GM21381 (cell line): ENCODE measurements at regions not wholly inside any gene's neighbourhood (a gene's known extent, or its start where the extent isn't known, plus 50 kb on each side); places are given as distances from the start of the nearest gene placed in this dataset.

Source experiments
- ATAC-seq: cut with Tn5 transposase; IDR thresholded peaks from one replicate; pipeline ENCODE4 v1.9.1; 2021; ENCODE audit warnings: mild to moderate bottlenecking, moderate library complexity; ENCODE audit not compliant: unreplicated experiment

DNA sequence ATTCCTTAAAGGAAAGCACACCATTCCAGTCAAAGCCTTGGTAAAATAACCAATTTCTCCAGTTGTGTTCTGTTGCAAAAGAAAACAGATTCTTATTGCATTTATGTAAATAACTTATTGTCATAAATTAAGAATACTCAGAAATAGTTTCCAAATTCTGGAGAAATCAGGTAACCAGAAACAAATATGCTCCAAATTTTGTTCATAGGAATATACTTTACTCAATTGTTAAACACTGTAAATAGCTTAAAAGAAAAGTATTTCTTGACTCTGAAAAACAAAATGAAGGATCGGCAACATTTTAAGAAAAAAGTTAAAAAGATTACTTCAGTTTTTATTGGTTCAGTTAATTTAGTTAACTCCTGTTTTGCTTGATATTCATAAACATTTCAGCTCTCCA is 67.1 kb upstream of the PIK3CG start:
- no peak for ATAC-seq

DNA sequence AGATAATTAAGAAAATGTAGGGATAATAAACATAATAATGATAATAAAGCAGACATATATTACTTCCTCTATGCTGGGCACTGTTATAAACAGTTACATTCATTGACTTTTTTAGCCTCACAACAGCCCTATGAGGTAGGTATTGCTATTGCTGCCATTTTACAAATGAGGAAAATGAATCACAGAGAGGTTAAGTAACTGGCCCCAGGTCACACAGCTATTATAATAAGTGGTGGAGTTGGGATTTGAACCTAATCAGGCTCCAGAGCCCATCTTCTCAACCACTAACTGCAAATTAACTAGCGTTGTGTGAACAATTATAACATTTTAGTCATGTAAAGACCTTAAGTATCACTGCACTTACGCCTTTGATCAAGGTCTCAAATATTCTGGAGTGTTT is 62.5 kb upstream of the PIK3CG start:
- ATAC-seq = no peak

DNA sequence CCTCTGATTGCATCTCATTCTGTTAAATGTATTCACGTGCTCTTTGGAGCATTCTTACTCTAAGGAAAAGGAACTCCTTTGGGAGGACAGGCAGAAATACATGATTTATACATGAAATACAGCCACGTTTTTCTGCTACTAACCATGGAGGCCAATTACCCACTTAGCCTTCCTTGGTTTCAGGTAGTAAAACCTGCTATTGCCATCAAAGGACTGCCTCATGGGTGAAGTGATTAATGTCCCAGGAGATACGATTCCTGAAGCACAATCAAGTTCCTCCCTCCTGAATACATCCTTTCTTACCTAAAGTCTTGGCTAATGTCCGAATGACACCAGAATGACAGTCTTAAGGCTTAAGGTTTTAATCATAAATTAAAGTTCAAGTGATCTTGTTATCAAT is 58.5 kb upstream of the PIK3CG start:
- no peak for ATAC-seq

DNA sequence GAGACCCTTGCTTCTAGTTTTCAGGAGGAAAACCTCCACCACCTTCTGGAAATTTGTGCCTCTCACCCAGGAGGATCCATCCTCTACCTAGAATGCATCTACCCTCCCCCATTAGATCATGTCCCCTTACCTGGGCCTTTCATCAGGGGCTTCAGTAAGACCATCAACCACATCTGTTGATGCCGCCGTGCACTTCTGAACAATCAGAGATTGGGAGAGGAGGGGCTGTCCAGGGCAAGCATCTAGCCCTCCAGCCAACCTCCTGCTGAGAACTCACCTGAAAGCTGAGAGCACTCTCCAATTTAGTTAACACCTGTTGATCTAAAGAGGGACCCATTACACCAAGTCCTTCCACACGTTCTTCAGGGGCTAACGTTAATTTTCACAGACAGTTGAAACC is 57.6 kb upstream of the PIK3CG start:
- ATAC-seq = no peak

DNA sequence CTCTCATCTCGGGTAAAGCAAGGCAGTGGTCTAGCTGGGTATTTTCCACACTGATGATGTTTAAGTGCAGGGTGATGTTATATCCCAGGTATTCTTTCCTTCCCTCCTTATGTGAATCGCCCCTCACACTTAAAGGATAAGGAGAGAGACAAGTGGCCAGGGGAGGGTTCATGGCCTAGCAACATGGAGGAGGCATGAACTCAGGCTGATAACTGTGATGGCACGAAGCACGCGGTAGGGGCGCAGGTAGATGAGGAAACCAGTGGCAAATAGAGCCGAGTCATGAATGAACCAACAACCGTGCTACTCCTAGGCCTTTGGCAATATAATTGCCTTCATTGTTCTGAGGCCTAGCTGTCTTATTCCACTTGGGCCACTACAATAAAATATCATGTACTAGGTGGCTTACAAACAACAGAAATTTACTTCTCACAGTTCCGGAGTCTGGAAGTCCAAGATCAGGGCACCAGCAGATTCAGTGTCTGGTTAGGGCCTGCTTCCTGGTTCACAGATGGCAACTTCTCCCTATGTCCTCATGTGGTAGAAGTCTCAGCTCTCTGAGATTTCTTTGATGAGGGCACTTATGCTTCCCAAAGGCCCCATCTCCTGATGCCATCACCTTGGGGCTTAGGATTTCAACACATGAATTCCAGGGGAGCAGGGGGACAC is 56.0 kb upstream of the PIK3CG start:
- no peak for ATAC-seq

DNA sequence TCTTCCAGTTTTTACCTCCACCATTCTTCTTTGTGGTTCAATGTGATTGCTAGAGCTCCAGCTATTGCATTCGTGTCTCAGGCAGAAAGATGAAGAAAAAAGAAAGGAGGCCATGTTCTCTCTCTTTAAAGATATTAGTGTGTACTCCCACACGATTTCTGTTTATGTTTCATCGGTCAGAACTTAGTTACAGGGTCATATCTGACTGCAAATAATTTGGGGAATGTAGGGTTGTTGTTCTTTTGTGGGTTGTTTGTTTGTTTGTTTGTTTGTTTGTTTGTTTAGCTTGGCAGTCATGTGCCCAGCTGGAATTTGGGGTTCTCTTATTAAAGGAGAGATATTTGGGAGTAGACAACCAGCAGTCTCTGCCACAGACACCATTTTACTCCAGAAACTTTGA is 53.6 kb upstream of the PIK3CG start:
- ATAC-seq = no peak

DNA sequence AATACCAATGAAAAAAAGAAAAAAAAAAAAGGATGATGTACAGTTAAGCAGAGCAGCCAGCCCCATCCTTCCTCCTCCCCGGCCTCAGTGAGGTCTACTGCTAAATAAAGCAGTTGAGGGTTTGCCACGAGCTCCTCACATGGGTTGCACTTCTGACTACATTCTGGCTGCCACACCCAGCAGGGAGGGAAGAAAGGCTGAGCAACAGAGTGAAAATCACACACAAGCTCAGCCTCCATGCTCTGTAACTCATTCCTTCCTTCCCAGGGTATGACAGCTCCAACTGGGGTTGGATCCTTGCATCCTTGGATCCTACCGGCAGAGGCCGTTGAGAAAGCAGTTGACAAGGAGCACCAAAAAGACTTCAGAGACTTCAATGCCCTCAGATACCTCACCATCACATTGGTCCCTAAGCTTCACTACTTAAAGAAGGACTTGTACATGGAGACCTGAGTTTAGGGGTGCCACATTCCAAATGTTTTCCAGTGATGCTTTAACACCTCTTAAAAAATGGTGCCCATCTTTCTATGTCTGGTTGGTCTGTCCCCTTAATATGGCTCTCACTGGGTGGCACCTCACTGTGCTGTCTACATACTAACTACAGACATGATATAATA is 52.9 kb upstream of the PIK3CG start:
- no peak for ATAC-seq

DNA sequence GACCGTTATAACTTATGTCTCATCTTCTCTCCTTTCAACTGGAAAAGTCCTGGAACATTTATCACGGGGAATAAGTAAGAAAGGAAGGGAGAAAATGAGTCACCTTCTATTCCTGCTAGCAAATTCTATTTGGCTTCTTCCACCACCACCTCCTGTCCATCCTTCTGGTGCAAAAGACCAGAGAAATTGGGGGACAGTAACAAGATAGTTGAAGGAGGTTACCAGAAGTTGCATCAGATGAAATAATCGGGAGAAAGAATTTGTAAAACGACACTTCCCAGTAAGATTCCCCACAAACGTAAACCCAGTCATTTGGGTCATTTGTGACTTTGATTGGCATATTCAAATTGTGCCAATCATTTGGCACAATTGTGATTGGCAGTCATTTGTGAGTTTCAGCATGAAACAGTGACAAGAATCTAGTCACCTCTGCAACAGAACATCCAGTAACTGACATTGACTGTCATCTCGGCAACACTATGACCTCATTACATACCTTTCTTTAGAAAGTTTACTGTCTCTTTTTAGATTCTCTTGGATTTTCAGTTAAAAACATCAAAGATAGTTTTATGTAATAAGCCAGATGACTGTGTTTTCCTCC is 51.3 kb upstream of the PIK3CG start:
- no peak for ATAC-seq

DNA sequence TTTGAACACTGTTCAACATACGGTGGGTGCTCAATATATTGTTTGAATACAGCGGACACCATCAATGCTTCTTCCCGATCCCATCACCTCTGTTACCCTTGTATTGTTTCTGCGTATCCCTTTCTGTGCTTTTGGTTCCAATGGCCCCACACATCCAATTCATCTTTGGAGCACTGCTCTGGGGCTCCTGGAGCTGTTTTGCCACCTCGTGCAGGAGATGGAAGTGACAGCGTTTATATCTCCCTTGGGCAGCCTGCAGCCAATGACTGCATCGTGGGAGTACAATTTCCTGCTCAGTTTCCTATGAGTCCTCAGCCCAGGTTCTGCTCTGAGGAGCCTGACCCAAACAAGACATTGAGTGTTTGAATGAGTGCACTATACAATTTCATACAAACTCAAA is 50.2 kb upstream of the PIK3CG start:
- ATAC-seq = no peak
